ENCODE measurements at regions not wholly inside any gene's neighbourhood (a gene's known extent, or its start where the extent isn't known, plus 50 kb on each side); places are given as distances from the start of the nearest gene placed in this dataset.
A peak's percentile ranks its signal among the peaks of the same experiment; 100 is the strongest.

- Histone ChIP-seq H3K27me3 (ENCODE audit: control insufficient read depth in 1 of 2, insufficient read depth in 2 of 2, low read length in 1 of 2) (peaks cover 0 to 1% of the 10 kb centered on the region in 2 donors), H3K36me3 (ENCODE audit: control insufficient read depth in 1 of 2, insufficient read depth in 2 of 2, low read length in 1 of 2) (no peaks in the 10 kb centered on the region), H3K9me3 (ENCODE audit: control insufficient read depth, low read length) (no peaks in the 10 kb centered on the region), H3K4me3 (ENCODE audit: low read length in 2 of 2) (no peak overlapping the region), H3K27ac (ENCODE audit: low read depth in 1 of 2, low read length in 2 of 2) (no peak overlapping the region), H3K4me1 (ENCODE audit: control insufficient read depth in 1 of 2, insufficient read depth in 2 of 2, low read length in 2 of 2) (no peaks in the 10 kb centered on the region)
- ATAC-seq (ENCODE audit: low FRiP score) (no peak), DNase-seq (no peak)
- intact Hi-C loops (cut with DNase I) = no loop called here
- WGBS, 2 donors = 77 to 81% methylated on average over 1 of the region's 1 CpG
These were observed 406.2 kb downstream of the DLEU7 start for GRCh38 chr13:50437252-50437651.

- intact Hi-C loops (cut with DNase I) = no loop called here
- no peak overlapping the region for H3K4me3 ChIP-seq (ENCODE audit: low read length in 2 of 2)
- H3K36me3 ChIP-seq (ENCODE audit: control insufficient read depth in 1 of 2, insufficient read depth in 2 of 2, low read length in 1 of 2) = no peaks in the 10 kb centered on the region
- no peaks in the 10 kb centered on the region for H3K4me1 ChIP-seq (ENCODE audit: control insufficient read depth in 1 of 2, insufficient read depth in 2 of 2, low read length in 2 of 2)
- no peaks in the 10 kb centered on the region for H3K9me3 ChIP-seq (ENCODE audit: control insufficient read depth, low read length)
- no peak for ATAC-seq (ENCODE audit: low FRiP score)
- DNase-seq = no peak
- 90 to 93% methylated on average over 1 of the region's 1 CpG for WGBS, 2 donors
- H3K27ac ChIP-seq (ENCODE audit: low read depth in 1 of 2, low read length in 2 of 2) = no peak overlapping the region
- peaks cover 0 to 1% of the 10 kb centered on the region in 2 donors for H3K27me3 ChIP-seq (ENCODE audit: control insufficient read depth in 1 of 2, insufficient read depth in 2 of 2, low read length in 1 of 2)
These were observed 405.1 kb downstream of the DLEU7 start for GRCh38 chr13:50438351-50438750.

- Histone ChIP-seq H3K4me3 (ENCODE audit: low read length in 2 of 2) (no peak overlapping the region), H3K27ac (ENCODE audit: low read depth in 1 of 2, low read length in 2 of 2) (no peak overlapping the region), H3K27me3 (ENCODE audit: control insufficient read depth in 1 of 2, insufficient read depth in 2 of 2, low read length in 1 of 2) (peaks cover 0 to 1% of the 10 kb centered on the region in 2 donors), H3K36me3 (ENCODE audit: control insufficient read depth in 1 of 2, insufficient read depth in 2 of 2, low read length in 1 of 2) (no peaks in the 10 kb centered on the region), H3K9me3 (ENCODE audit: control insufficient read depth, low read length) (no peaks in the 10 kb centered on the region), H3K4me1 (ENCODE audit: control insufficient read depth in 1 of 2, insufficient read depth in 2 of 2, low read length in 2 of 2) (no peaks in the 10 kb centered on the region)
- WGBS, 2 donors = 87 to 92% methylated on average over 1 of the region's 1 CpG
- intact Hi-C loops (cut with DNase I) = no loop called here
- ATAC-seq (ENCODE audit: low FRiP score) = no peak
- DNase-seq = no peak
These were observed 402.4 kb downstream of the DLEU7 start for GRCh38 chr13:50441130-50441529.

DNA sequence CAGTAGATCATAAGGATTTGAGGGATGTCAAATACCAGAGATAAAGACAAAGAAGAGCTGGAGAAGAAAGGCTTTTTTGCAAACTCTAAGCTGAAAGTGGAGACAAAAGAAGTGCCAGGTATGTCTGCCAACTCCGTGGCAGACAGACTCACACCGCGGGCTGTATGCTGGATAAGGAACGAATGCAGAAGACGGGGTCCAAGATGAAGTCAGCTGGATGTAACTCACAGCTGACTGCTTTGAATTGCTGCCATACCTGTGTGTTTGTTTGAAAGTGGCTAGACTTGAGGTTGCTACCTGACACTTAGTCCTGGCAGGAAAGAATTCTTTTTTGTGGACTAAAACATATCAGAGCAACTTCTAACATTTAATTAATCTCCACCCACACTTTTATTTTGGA, 398.8 kb downstream of the DLEU7 start:
- no peaks in the 10 kb centered on the region for H3K9me3 ChIP-seq (ENCODE audit: control insufficient read depth, low read length)
- H3K27ac ChIP-seq (ENCODE audit: low read depth in 1 of 2, low read length in 2 of 2) = no peak overlapping the region
- H3K4me3 ChIP-seq (ENCODE audit: low read length in 2 of 2) = no peak overlapping the region
- no peaks in the 10 kb centered on the region for H3K27me3 ChIP-seq (ENCODE audit: control insufficient read depth in 1 of 2, insufficient read depth in 2 of 2, low read length in 1 of 2)
- DNase-seq (no peak), ATAC-seq (ENCODE audit: low FRiP score) (no peak)
- H3K4me1 ChIP-seq (ENCODE audit: control insufficient read depth in 1 of 2, insufficient read depth in 2 of 2, low read length in 2 of 2) = no peaks in the 10 kb centered on the region
- WGBS, 2 donors = 12 to 14% methylated on average over 5 of the region's 5 CpGs
- no peaks in the 10 kb centered on the region for H3K36me3 ChIP-seq (ENCODE audit: control insufficient read depth in 1 of 2, insufficient read depth in 2 of 2, low read length in 1 of 2)
- intact Hi-C loops (cut with DNase I) = no loop called here

- no peak overlapping the region for H3K4me3 ChIP-seq (ENCODE audit: low read length in 2 of 2)
- WGBS, 2 donors = 89 to 95% methylated on average over 1 of the region's 1 CpG
These were observed 396.9 kb downstream of the DLEU7 start for GRCh38 chr13:50446611-50447010.

GRCh38 chr13:50448535-50448998, 394.9 kb downstream of the DLEU7 start:
- no peaks in the 10 kb centered on the region for H3K27me3 ChIP-seq (ENCODE audit: control insufficient read depth in 1 of 2, insufficient read depth in 2 of 2, low read length in 1 of 2)
- intact Hi-C loops (cut with DNase I) = no loop called here
- no peak for ATAC-seq (ENCODE audit: low FRiP score)
- H3K4me3 ChIP-seq (ENCODE audit: low read length in 2 of 2) = no peak overlapping the region
- 47 to 64% methylated on average over 1 of the region's 1 CpG for WGBS, 2 donors
- H3K4me1 ChIP-seq (ENCODE audit: control insufficient read depth in 1 of 2, insufficient read depth in 2 of 2, low read length in 2 of 2) = no peaks in the 10 kb centered on the region
- no peak for DNase-seq
- H3K9me3 ChIP-seq (ENCODE audit: control insufficient read depth, low read length) = no peaks in the 10 kb centered on the region
- no peak overlapping the region for H3K27ac ChIP-seq (ENCODE audit: low read depth in 1 of 2, low read length in 2 of 2)
- no peaks in the 10 kb centered on the region for H3K36me3 ChIP-seq (ENCODE audit: control insufficient read depth in 1 of 2, insufficient read depth in 2 of 2, low read length in 1 of 2)

More at GRCh38 chr13:50446611-50447010, 396.9 kb downstream of the DLEU7 start:
- intact Hi-C loops (cut with DNase I) = no loop called here
- H3K9me3 ChIP-seq (ENCODE audit: control insufficient read depth, low read length) = no peaks in the 10 kb centered on the region
- no peaks in the 10 kb centered on the region for H3K4me1 ChIP-seq (ENCODE audit: control insufficient read depth in 1 of 2, insufficient read depth in 2 of 2, low read length in 2 of 2)
- DNase-seq = no peak
- H3K36me3 ChIP-seq (ENCODE audit: control insufficient read depth in 1 of 2, insufficient read depth in 2 of 2, low read length in 1 of 2) = no peaks in the 10 kb centered on the region
- H3K27me3 ChIP-seq (ENCODE audit: control insufficient read depth in 1 of 2, insufficient read depth in 2 of 2, low read length in 1 of 2) = no peaks in the 10 kb centered on the region
- no peak overlapping the region for H3K27ac ChIP-seq (ENCODE audit: low read depth in 1 of 2, low read length in 2 of 2)
- ATAC-seq (ENCODE audit: low FRiP score) = no peak

- 98 to 100% methylated on average over 2 of the region's 2 CpGs for WGBS, 2 donors
- no peak overlapping the region for H3K4me3 ChIP-seq (ENCODE audit: low read length in 2 of 2)
- DNase-seq = no peak
- no peaks in the 10 kb centered on the region for H3K9me3 ChIP-seq (ENCODE audit: control insufficient read depth, low read length)
- no peak for ATAC-seq (ENCODE audit: low FRiP score)
- no peaks in the 10 kb centered on the region for H3K4me1 ChIP-seq (ENCODE audit: control insufficient read depth in 1 of 2, insufficient read depth in 2 of 2, low read length in 2 of 2)
- H3K27ac ChIP-seq (ENCODE audit: low read depth in 1 of 2, low read length in 2 of 2) = no peak overlapping the region
- intact Hi-C loops (cut with DNase I) = no loop called here
- H3K36me3 ChIP-seq (ENCODE audit: control insufficient read depth in 1 of 2, insufficient read depth in 2 of 2, low read length in 1 of 2) = no peaks in the 10 kb centered on the region
- H3K27me3 ChIP-seq (ENCODE audit: control insufficient read depth in 1 of 2, insufficient read depth in 2 of 2, low read length in 1 of 2) = no peaks in the 10 kb centered on the region
These were observed 394.0 kb downstream of the DLEU7 start for GRCh38 chr13:50449465-50449864.

GRCh38 chr13:50450279-50450678, 393.2 kb downstream of the DLEU7 start:
- no peak for DNase-seq
- no peak for ATAC-seq (ENCODE audit: low FRiP score)
- 95 to 96% methylated on average over 2 of the region's 2 CpGs for WGBS, 2 donors
- no peaks in the 10 kb centered on the region for H3K36me3 ChIP-seq (ENCODE audit: control insufficient read depth in 1 of 2, insufficient read depth in 2 of 2, low read length in 1 of 2)
- no peak overlapping the region for H3K27ac ChIP-seq (ENCODE audit: low read depth in 1 of 2, low read length in 2 of 2)
- H3K9me3 ChIP-seq (ENCODE audit: control insufficient read depth, low read length) = no peaks in the 10 kb centered on the region
- intact Hi-C loops (cut with DNase I) = no loop called here
- no peaks in the 10 kb centered on the region for H3K27me3 ChIP-seq (ENCODE audit: control insufficient read depth in 1 of 2, insufficient read depth in 2 of 2, low read length in 1 of 2)
- H3K4me1 ChIP-seq (ENCODE audit: control insufficient read depth in 1 of 2, insufficient read depth in 2 of 2, low read length in 2 of 2) = no peaks in the 10 kb centered on the region
- H3K4me3 ChIP-seq (ENCODE audit: low read length in 2 of 2) = no peak overlapping the region

- H3K36me3 ChIP-seq (ENCODE audit: control insufficient read depth in 1 of 2, insufficient read depth in 2 of 2, low read length in 1 of 2) = no peaks in the 10 kb centered on the region
- DNase-seq = peak in 1 of 2 donors; percentile 44
- no peak for ATAC-seq (ENCODE audit: low FRiP score)
- peaks cover 0 to 1% of the 10 kb centered on the region in 2 donors for H3K4me1 ChIP-seq (ENCODE audit: control insufficient read depth in 1 of 2, insufficient read depth in 2 of 2, low read length in 2 of 2)
- no peaks in the 10 kb centered on the region for H3K9me3 ChIP-seq (ENCODE audit: control insufficient read depth, low read length)
- 58 to 64% methylated on average over 3 of the region's 3 CpGs for WGBS, 2 donors
- no peak overlapping the region for H3K4me3 ChIP-seq (ENCODE audit: low read length in 2 of 2)
- no peak overlapping the region for H3K27ac ChIP-seq (ENCODE audit: low read depth in 1 of 2, low read length in 2 of 2)
- intact Hi-C loops (cut with DNase I) = no loop called here
- no peaks in the 10 kb centered on the region for H3K27me3 ChIP-seq (ENCODE audit: control insufficient read depth in 1 of 2, insufficient read depth in 2 of 2, low read length in 1 of 2)
These were observed 391.9 kb downstream of the DLEU7 start for GRCh38 chr13:50451609-50452008.
